Neuronal stem cell (in vitro differentiated cells): ENCODE measurements at regions not wholly inside any gene's neighbourhood (a gene's known extent, or its start where the extent isn't known, plus 50 kb on each side); places are given as distances from the start of the nearest gene placed in this dataset.
A peak's percentile ranks its signal among the peaks of the same experiment; 100 is the strongest.

ENCODE experiments used
- DNase-seq: peaks from one replicate; pipeline ENCODE4 v3.0.0-alpha.2; 2013; ENCODE audit warnings: low spot score
- H2AFZ ChIP-seq: one replicate; pipeline ENCODE4 v1.6.1; 2013; ENCODE audit warnings: mild to moderate bottlenecking, low read length, inconsistent platforms
- H2AK5ac ChIP-seq: 2 replicates; pipeline ENCODE4 v1.6.1; 2013; ENCODE audit warnings: low read depth, mild to moderate bottlenecking, inconsistent platforms, low read length, moderate library complexity, mixed read lengths
- H2BK120ac ChIP-seq: 2 replicates; pipeline ENCODE4 v1.6.1; 2013; ENCODE audit warnings: low read depth, mild to moderate bottlenecking, inconsistent platforms, low read length, moderate library complexity, mixed read lengths
- H2BK12ac ChIP-seq: one replicate; pipeline ENCODE4 v1.6.1; 2013; ENCODE audit warnings: low read length, inconsistent platforms
- H2BK15ac ChIP-seq: 2 replicates; pipeline ENCODE4 v1.6.1; 2013; ENCODE audit warnings: mild to moderate bottlenecking, low read length, inconsistent platforms, mixed read lengths
- H2BK5ac ChIP-seq: one replicate; pipeline ENCODE4 v1.6.1; 2013; ENCODE audit warnings: inconsistent platforms, mild to moderate bottlenecking, low read length, moderate library complexity
- H3K14ac ChIP-seq: one replicate; pipeline ENCODE4 v1.6.1; 2013; ENCODE audit warnings: low read length, inconsistent platforms
- H3K18ac ChIP-seq: 2 replicates; pipeline ENCODE4 v1.6.1; 2013; ENCODE audit warnings: low read length, inconsistent platforms
- H3K23ac ChIP-seq: 2 replicates; pipeline ENCODE4 v1.6.1; 2013; ENCODE audit warnings: low read depth, mild to moderate bottlenecking, mixed read lengths, low read length, inconsistent platforms; ENCODE audit not compliant: poor library complexity
- H3K27ac ChIP-seq: replicated peaks from 3 replicates; pipeline ENCODE4 v1.5.1; 2013; ENCODE audit warnings: low read length, inconsistent platforms
- H3K27me3 ChIP-seq, 3 experiments: 2 replicates each; pipeline ENCODE4 v1.6.1; 2013; ENCODE audit warnings: low read length in 3 of 3, mild to moderate bottlenecking in 2 of 3, inconsistent platforms in 1 of 3, low read depth in 1 of 3, mixed read lengths in 1 of 3, moderate library complexity in 1 of 3; ENCODE audit not compliant: control insufficient read depth in 3 of 3, insufficient read depth in 3 of 3
- H3K36me3 ChIP-seq, 2 donors: replicated peaks in 1 of 2; 2 replicates each; pipeline ENCODE4 v1.6.1; 2013; ENCODE audit warnings: low read length in 2 of 2; ENCODE audit not compliant: control insufficient read depth in 2 of 2, insufficient read depth in 2 of 2
- H3K4ac ChIP-seq: 2 replicates; pipeline ENCODE4 v1.6.1; 2013; ENCODE audit warnings: inconsistent platforms, mild to moderate bottlenecking, low read length, moderate library complexity
- H3K4me1 ChIP-seq, 2 donors: 1 replicate in 1 of 2; 2 replicates in 1 of 2; pipeline ENCODE4 v1.6.1; 2013; ENCODE audit warnings: low read length in 2 of 2, low read depth in 1 of 2; ENCODE audit not compliant: control insufficient read depth in 2 of 2, insufficient read depth in 1 of 2
- H3K4me2 ChIP-seq: one replicate; pipeline ENCODE4 v1.6.1; 2013; ENCODE audit warnings: mild to moderate bottlenecking, low read length, inconsistent platforms; ENCODE audit not compliant: insufficient read depth, poor library complexity, severe bottlenecking
- H3K4me3 ChIP-seq, 2 donors: 2 replicates each; pipeline ENCODE4 v1.5.1; 2013; ENCODE audit warnings: low read length in 2 of 2, mild to moderate bottlenecking in 2 of 2, inconsistent platforms in 1 of 2, moderate library complexity in 1 of 2
- H3K79me1 ChIP-seq: one replicate; pipeline ENCODE4 v1.6.1; 2013; ENCODE audit warnings: low read depth, mild to moderate bottlenecking, inconsistent platforms, low read length, moderate library complexity
- H3K9ac ChIP-seq: one replicate; pipeline ENCODE4 v1.6.1; 2013; ENCODE audit warnings: mild to moderate bottlenecking, low read depth, low read length, inconsistent platforms; ENCODE audit not compliant: poor library complexity
- H3K9me3 ChIP-seq, 2 donors: replicated peaks in 1 of 2; 2 replicates each; pipeline versions ENCODE3 to v1.6.1; 2013; ENCODE audit warnings: low read length in 2 of 2, mild to moderate bottlenecking in 2 of 2, inconsistent platforms in 1 of 2, low read depth in 1 of 2, mixed read lengths in 1 of 2, moderate library complexity in 1 of 2; ENCODE audit not compliant: control insufficient read depth in 2 of 2, insufficient read depth in 1 of 2
- H4K8ac ChIP-seq: one replicate; pipeline ENCODE4 v1.6.1; 2013; ENCODE audit warnings: low read depth, mild to moderate bottlenecking, inconsistent platforms, low read length, moderate library complexity
- H4K91ac ChIP-seq: one replicate; pipeline ENCODE4 v1.6.1; 2013; ENCODE audit warnings: low read length, low read depth, mild to moderate bottlenecking, inconsistent platforms; ENCODE audit not compliant: poor library complexity
- WGBS, 2 donors: extraction: QIAGEN DNeasy Blood & Tissue Kit; methylation state at CpG; one replicate each; pipeline ENCODE4 v1.1.7; 2013; ENCODE audit warnings: missing lambda C conversion rate in 2 of 2, mixed read lengths in 1 of 2; ENCODE audit not compliant: insufficient read length in 2 of 2, insufficient replicate concordance in 1 of 2; ENCODE audit errors: extremely low coverage in 2 of 2; 5-methylcytosine and 5-hydroxymethylcytosine counted together

GRCh38 chr7:124318721-124319450, 286.0 kb upstream of the TMEM229A start:
- WGBS, 2 donors, result no CpG with 5 or more reads among the region's 5 CpGs
- H2BK5ac ChIP-seq, result no peak overlapping the region
- no peak overlapping the region for H2BK15ac ChIP-seq

DNA sequence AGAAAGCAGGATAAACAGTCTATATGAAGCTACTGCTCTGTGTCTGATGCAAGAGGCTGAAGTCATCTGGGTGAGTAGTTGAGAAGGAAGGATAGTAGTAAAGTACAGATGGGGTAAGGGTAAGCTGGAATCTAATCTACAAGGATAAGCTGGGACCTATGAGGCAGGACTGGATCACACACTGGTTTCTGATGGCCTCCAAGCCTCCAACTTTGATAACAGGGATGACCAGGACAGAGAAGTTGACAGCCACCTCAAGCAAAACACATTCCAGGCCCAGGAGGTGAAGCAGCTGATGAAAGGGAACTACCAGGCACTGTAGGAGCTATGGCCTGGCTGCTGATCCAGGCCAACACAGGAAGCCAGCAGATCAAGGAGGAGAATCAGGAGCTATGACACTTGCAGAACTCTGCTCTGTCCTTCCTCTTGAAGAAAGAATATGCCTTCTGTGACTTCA, 278.1 kb upstream of the TMEM229A start:
- H3K18ac ChIP-seq, result no peak overlapping the region
- H3K4me1 ChIP-seq, result no peaks in the 10 kb centered on the region
- no peak overlapping the region for H2AK5ac ChIP-seq
- H3K79me1 ChIP-seq, result no peaks in the 10 kb centered on the region
- H3K4me2 ChIP-seq, result no peak overlapping the region
- no peaks in the 10 kb centered on the region for H3K9me3 ChIP-seq
- H2AFZ ChIP-seq, result peak overlapping the region; percentile 53
- no peak overlapping the region for H2BK5ac ChIP-seq
- H4K8ac ChIP-seq, result no peak overlapping the region
- no peak overlapping the region for H3K14ac ChIP-seq
- no peak overlapping the region for H2BK12ac ChIP-seq
- no peak overlapping the region for H3K23ac ChIP-seq
- no peak overlapping the region for H3K9ac ChIP-seq
- H2BK15ac ChIP-seq, result no peak overlapping the region
- peaks cover 0 to 2% (median 0%) of the 10 kb centered on the region in 3 experiments for H3K27me3 ChIP-seq
- H3K36me3 ChIP-seq, result no peaks in the 10 kb centered on the region
- H3K4ac ChIP-seq, result no peak overlapping the region
- no peak overlapping the region for H3K27ac ChIP-seq
- no peak overlapping the region for H2BK120ac ChIP-seq
- no peak for DNase-seq
- no peak overlapping the region for H3K4me3 ChIP-seq
- H4K91ac ChIP-seq, result no peak overlapping the region

More at GRCh38 chr7:124318721-124319450, 286.0 kb upstream of the TMEM229A start:
- no peak overlapping the region for H3K4me3 ChIP-seq
- H3K36me3 ChIP-seq, result no peaks in the 10 kb centered on the region
- no peak overlapping the region for H4K8ac ChIP-seq
- no peaks in the 10 kb centered on the region for H3K9me3 ChIP-seq
- no peaks in the 10 kb centered on the region for H3K4me1 ChIP-seq
- no peak overlapping the region for H3K4ac ChIP-seq
- H3K4me2 ChIP-seq, result no peak overlapping the region
- no peak for DNase-seq
- H2BK120ac ChIP-seq, result no peak overlapping the region
- H3K14ac ChIP-seq, result no peak overlapping the region
- H3K18ac ChIP-seq, result no peak overlapping the region
- H2BK12ac ChIP-seq, result no peak overlapping the region
- H3K23ac ChIP-seq, result no peak overlapping the region
- no peaks in the 10 kb centered on the region for H3K27me3 ChIP-seq
- H3K79me1 ChIP-seq, result no peaks in the 10 kb centered on the region
- no peak overlapping the region for H2AK5ac ChIP-seq
- no peak overlapping the region for H2AFZ ChIP-seq
- no peak overlapping the region for H4K91ac ChIP-seq
- no peak overlapping the region for H3K9ac ChIP-seq
- no peak overlapping the region for H3K27ac ChIP-seq

GRCh38 chr7:124308384-124308783, 275.5 kb upstream of the TMEM229A start:
- no peak overlapping the region for H4K8ac ChIP-seq
- no peaks in the 10 kb centered on the region for H3K4me1 ChIP-seq
- H3K14ac ChIP-seq, result no peak overlapping the region
- H3K36me3 ChIP-seq, result no peaks in the 10 kb centered on the region
- H3K23ac ChIP-seq, result no peak overlapping the region
- no peak overlapping the region for H4K91ac ChIP-seq
- H3K4me3 ChIP-seq, result no peak overlapping the region
- H2BK120ac ChIP-seq, result no peak overlapping the region
- H2BK5ac ChIP-seq, result no peak overlapping the region
- H3K9me3 ChIP-seq, result no peaks in the 10 kb centered on the region
- no peak overlapping the region for H2AK5ac ChIP-seq
- no peak overlapping the region for H3K4me2 ChIP-seq
- H3K79me1 ChIP-seq, result no peaks in the 10 kb centered on the region
- no peak overlapping the region for H3K9ac ChIP-seq
- H3K27ac ChIP-seq, result no peak overlapping the region
- H3K27me3 ChIP-seq, result peaks cover 0 to 2% (median 0%) of the 10 kb centered on the region in 3 experiments
- H2BK12ac ChIP-seq, result no peak overlapping the region
- H3K4ac ChIP-seq, result no peak overlapping the region
- no peak overlapping the region for H3K18ac ChIP-seq
- H2AFZ ChIP-seq, result no peak overlapping the region
- DNase-seq, result no peak
- no peak overlapping the region for H2BK15ac ChIP-seq

- no CpG with 5 or more reads among the region's 1 CpG for WGBS, 2 donors
- H4K8ac ChIP-seq, result no peak overlapping the region
- no peak overlapping the region for H2BK15ac ChIP-seq
- DNase-seq, result no peak
- H3K9me3 ChIP-seq, result peaks cover 0 to 4% of the 10 kb centered on the region in 2 donors
- no peak overlapping the region for H3K23ac ChIP-seq
- H3K4ac ChIP-seq, result no peak overlapping the region
- H2AFZ ChIP-seq, result no peak overlapping the region
- H4K91ac ChIP-seq, result no peak overlapping the region
- no peak overlapping the region for H3K18ac ChIP-seq
- no peak overlapping the region for H3K14ac ChIP-seq
- no peaks in the 10 kb centered on the region for H3K27me3 ChIP-seq
- H2BK12ac ChIP-seq, result no peak overlapping the region
- H3K4me1 ChIP-seq, result no peaks in the 10 kb centered on the region
- H2BK5ac ChIP-seq, result no peak overlapping the region
- no peak overlapping the region for H3K4me2 ChIP-seq
- no peak overlapping the region for H3K27ac ChIP-seq
- no peak overlapping the region for H3K4me3 ChIP-seq
- no peak overlapping the region for H3K9ac ChIP-seq
- H2AK5ac ChIP-seq, result no peak overlapping the region
- H3K79me1 ChIP-seq, result no peaks in the 10 kb centered on the region
- no peak overlapping the region for H2BK120ac ChIP-seq
- no peaks in the 10 kb centered on the region for H3K36me3 ChIP-seq
Observed at GRCh38 chr7:124295289-124295688, 262.4 kb upstream of the TMEM229A start.
